ENCODE measurements at regions not wholly inside any gene's neighbourhood (a gene's known extent, or its start where the extent isn't known, plus 50 kb on each side); places are given as distances from the start of the nearest gene placed in this dataset.

GRCh38 chr9:79233542-79233941 is 338.2 kb upstream of the TLE4 start:
- Mint-ChIP-seq H3K4me3 (no peak overlapping the region), H3K9me3 (peaks cover 2 to 8% (median 4%) of the 10 kb centered on the region in 5 donors), H3K27me3 (peaks cover 3 to 5% of the 10 kb centered on the region in 2 donors), H3K36me3 (no peaks in the 10 kb centered on the region), H3K27ac (no peak overlapping the region), H3K4me1 (no peaks in the 10 kb centered on the region)
- Histone ChIP-seq H3K4me3 (ENCODE audit: low read length) (no peak overlapping the region), H3K9me3 (ENCODE audit: low read length) (no peaks in the 10 kb centered on the region), H3K27me3 (ENCODE audit: insufficient read depth, low read length, poor library complexity, severe bottlenecking) (no peaks in the 10 kb centered on the region), H3K4me1 (ENCODE audit: insufficient read depth, low read length) (no peaks in the 10 kb centered on the region), H3K27ac (ENCODE audit: low read depth, low read length) (no peak overlapping the region), H3K36me3 (ENCODE audit: insufficient read depth, low read length) (no peaks in the 10 kb centered on the region)
- POLR2A ChIA-PET: no interaction called here
- CTCF ChIA-PET: no interaction called here
- DNase-seq: no peak

GRCh38 chr9:79236466-79236865 is 335.3 kb upstream of the TLE4 start:
- no peaks in the 10 kb centered on the region for H3K4me1 ChIP-seq (ENCODE audit: insufficient read depth, low read length)
- peaks cover 0 to 3% (median 2%) of the 10 kb centered on the region in 5 donors for H3K9me3 Mint-ChIP-seq
- CTCF ChIA-PET: no interaction called here
- no peaks in the 10 kb centered on the region for H3K4me1 Mint-ChIP-seq
- H3K36me3 Mint-ChIP-seq: no peaks in the 10 kb centered on the region
- H3K27me3 Mint-ChIP-seq: peaks cover 0 to 5% of the 10 kb centered on the region in 2 donors
- no peak for DNase-seq
- peak overlapping the region in 1 of 7 donors; percentile 16 for H3K4me3 Mint-ChIP-seq
- no peak overlapping the region for H3K27ac ChIP-seq (ENCODE audit: low read depth, low read length)
- no peaks in the 10 kb centered on the region for H3K27me3 ChIP-seq (ENCODE audit: insufficient read depth, low read length, poor library complexity, severe bottlenecking)
- H3K9me3 ChIP-seq (ENCODE audit: low read length): no peaks in the 10 kb centered on the region
- no peaks in the 10 kb centered on the region for H3K36me3 ChIP-seq (ENCODE audit: insufficient read depth, low read length)
- no peak overlapping the region for H3K4me3 ChIP-seq (ENCODE audit: low read length)
- H3K27ac Mint-ChIP-seq: no peak overlapping the region
- POLR2A ChIA-PET: no interaction called here

GRCh38 chr9:79237861-79238260 is 333.9 kb upstream of the TLE4 start:
- peaks cover 0 to 3% (median 2%) of the 10 kb centered on the region in 5 donors for H3K9me3 Mint-ChIP-seq
- no peak overlapping the region for H3K4me3 Mint-ChIP-seq
- no peak overlapping the region for H3K27ac ChIP-seq (ENCODE audit: low read depth, low read length)
- no peaks in the 10 kb centered on the region for H3K36me3 Mint-ChIP-seq
- ChIA-PET POLR2A (no interaction called here), CTCF (no interaction called here)
- H3K27me3 ChIP-seq (ENCODE audit: insufficient read depth, low read length, poor library complexity, severe bottlenecking): no peaks in the 10 kb centered on the region
- H3K36me3 ChIP-seq (ENCODE audit: insufficient read depth, low read length): no peaks in the 10 kb centered on the region
- peaks cover 0 to 5% of the 10 kb centered on the region in 2 donors for H3K27me3 Mint-ChIP-seq
- H3K4me1 ChIP-seq (ENCODE audit: insufficient read depth, low read length): no peaks in the 10 kb centered on the region
- H3K4me3 ChIP-seq (ENCODE audit: low read length): no peak overlapping the region
- no peak for DNase-seq
- no peak overlapping the region for H3K27ac Mint-ChIP-seq
- H3K4me1 Mint-ChIP-seq: no peaks in the 10 kb centered on the region
- H3K9me3 ChIP-seq (ENCODE audit: low read length): no peaks in the 10 kb centered on the region

- ChIA-PET CTCF (no interaction called here), POLR2A (no interaction called here)
- Histone ChIP-seq H3K4me3 (ENCODE audit: low read length) (no peak overlapping the region), H3K27ac (ENCODE audit: low read depth, low read length) (no peak overlapping the region), H3K36me3 (ENCODE audit: insufficient read depth, low read length) (no peaks in the 10 kb centered on the region), H3K9me3 (ENCODE audit: low read length) (no peaks in the 10 kb centered on the region), H3K27me3 (ENCODE audit: insufficient read depth, low read length, poor library complexity, severe bottlenecking) (no peaks in the 10 kb centered on the region), H3K4me1 (ENCODE audit: insufficient read depth, low read length) (no peaks in the 10 kb centered on the region)
- Mint-ChIP-seq H3K27ac (no peak overlapping the region), H3K36me3 (no peaks in the 10 kb centered on the region), H3K27me3 (peaks cover 0 to 5% of the 10 kb centered on the region in 2 donors), H3K9me3 (peaks cover 0 to 3% (median 0%) of the 10 kb centered on the region in 5 donors), H3K4me3 (no peak overlapping the region), H3K4me1 (no peaks in the 10 kb centered on the region)
- DNase-seq: no peak
These were observed 331.0 kb upstream of the TLE4 start for GRCh38 chr9:79240774-79241173.

GRCh38 chr9:79242489-79242888 is 329.3 kb upstream of the TLE4 start:
- POLR2A ChIA-PET: no interaction called here
- H3K36me3 ChIP-seq (ENCODE audit: insufficient read depth, low read length): no peaks in the 10 kb centered on the region
- H3K4me3 Mint-ChIP-seq: no peak overlapping the region
- no peaks in the 10 kb centered on the region for H3K27me3 ChIP-seq (ENCODE audit: insufficient read depth, low read length, poor library complexity, severe bottlenecking)
- CTCF ChIA-PET: no interaction called here
- no peak overlapping the region for H3K4me3 ChIP-seq (ENCODE audit: low read length)
- H3K9me3 Mint-ChIP-seq: peaks cover 0 to 3% (median 0%) of the 10 kb centered on the region in 5 donors
- H3K36me3 Mint-ChIP-seq: no peaks in the 10 kb centered on the region
- H3K27me3 Mint-ChIP-seq: no peaks in the 10 kb centered on the region
- no peak overlapping the region for H3K27ac ChIP-seq (ENCODE audit: low read depth, low read length)
- H3K4me1 Mint-ChIP-seq: no peaks in the 10 kb centered on the region
- no peak overlapping the region for H3K27ac Mint-ChIP-seq
- H3K4me1 ChIP-seq (ENCODE audit: insufficient read depth, low read length): no peaks in the 10 kb centered on the region
- no peak for DNase-seq
- H3K9me3 ChIP-seq (ENCODE audit: low read length): no peaks in the 10 kb centered on the region

GRCh38 chr9:79246170-79246569 is 325.6 kb upstream of the TLE4 start:
- Histone ChIP-seq H3K27me3 (ENCODE audit: insufficient read depth, low read length, poor library complexity, severe bottlenecking) (no peaks in the 10 kb centered on the region), H3K36me3 (ENCODE audit: insufficient read depth, low read length) (no peaks in the 10 kb centered on the region), H3K9me3 (ENCODE audit: low read length) (no peaks in the 10 kb centered on the region), H3K4me1 (ENCODE audit: insufficient read depth, low read length) (no peaks in the 10 kb centered on the region), H3K4me3 (ENCODE audit: low read length) (no peak overlapping the region), H3K27ac (ENCODE audit: low read depth, low read length) (no peak overlapping the region)
- Mint-ChIP-seq H3K27me3 (peaks cover 0 to 2% of the 10 kb centered on the region in 2 donors), H3K4me1 (no peaks in the 10 kb centered on the region), H3K4me3 (no peak overlapping the region), H3K36me3 (no peaks in the 10 kb centered on the region), H3K27ac (no peak overlapping the region), H3K9me3 (no peaks in the 10 kb centered on the region)
- ChIA-PET CTCF (no interaction called here), POLR2A (no interaction called here)
- no peak for DNase-seq

- CTCF ChIA-PET: no interaction called here
- POLR2A ChIA-PET: no interaction called here
- H3K4me1 Mint-ChIP-seq: no peaks in the 10 kb centered on the region
- H3K27ac Mint-ChIP-seq: no peak overlapping the region
- Histone ChIP-seq H3K27ac (ENCODE audit: low read depth, low read length) (no peak overlapping the region), H3K4me3 (ENCODE audit: low read length) (no peak overlapping the region), H3K27me3 (ENCODE audit: insufficient read depth, low read length, poor library complexity, severe bottlenecking) (no peaks in the 10 kb centered on the region), H3K4me1 (ENCODE audit: insufficient read depth, low read length) (no peaks in the 10 kb centered on the region), H3K9me3 (ENCODE audit: low read length) (no peaks in the 10 kb centered on the region), H3K36me3 (ENCODE audit: insufficient read depth, low read length) (no peaks in the 10 kb centered on the region)
- no peak for DNase-seq
- no peaks in the 10 kb centered on the region for H3K9me3 Mint-ChIP-seq
- no peaks in the 10 kb centered on the region for H3K36me3 Mint-ChIP-seq
- peaks cover 0 to 2% of the 10 kb centered on the region in 2 donors for H3K27me3 Mint-ChIP-seq
- no peak overlapping the region for H3K4me3 Mint-ChIP-seq
These were observed 324.7 kb upstream of the TLE4 start for GRCh38 chr9:79247021-79247420.

- ChIA-PET CTCF (no interaction called here), POLR2A (no interaction called here)
- no peaks in the 10 kb centered on the region for H3K36me3 ChIP-seq (ENCODE audit: insufficient read depth, low read length)
- H3K4me3 ChIP-seq (ENCODE audit: low read length): no peak overlapping the region
- Mint-ChIP-seq H3K36me3 (no peaks in the 10 kb centered on the region), H3K27ac (no peak overlapping the region), H3K9me3 (no peaks in the 10 kb centered on the region), H3K27me3 (peaks cover 0 to 3% of the 10 kb centered on the region in 2 donors), H3K4me3 (no peak overlapping the region), H3K4me1 (no peaks in the 10 kb centered on the region)
- H3K9me3 ChIP-seq (ENCODE audit: low read length): no peaks in the 10 kb centered on the region
- DNase-seq: no peak
- H3K27me3 ChIP-seq (ENCODE audit: insufficient read depth, low read length, poor library complexity, severe bottlenecking): no peaks in the 10 kb centered on the region
- no peaks in the 10 kb centered on the region for H3K4me1 ChIP-seq (ENCODE audit: insufficient read depth, low read length)
- no peak overlapping the region for H3K27ac ChIP-seq (ENCODE audit: low read depth, low read length)
These were observed 321.0 kb upstream of the TLE4 start for GRCh38 chr9:79250806-79251205.
